ENCODE measurements at regions not wholly inside any gene's neighbourhood (a gene's known extent, or its start where the extent isn't known, plus 50 kb on each side); places are given as distances from the start of the nearest gene placed in this dataset.

DNA sequence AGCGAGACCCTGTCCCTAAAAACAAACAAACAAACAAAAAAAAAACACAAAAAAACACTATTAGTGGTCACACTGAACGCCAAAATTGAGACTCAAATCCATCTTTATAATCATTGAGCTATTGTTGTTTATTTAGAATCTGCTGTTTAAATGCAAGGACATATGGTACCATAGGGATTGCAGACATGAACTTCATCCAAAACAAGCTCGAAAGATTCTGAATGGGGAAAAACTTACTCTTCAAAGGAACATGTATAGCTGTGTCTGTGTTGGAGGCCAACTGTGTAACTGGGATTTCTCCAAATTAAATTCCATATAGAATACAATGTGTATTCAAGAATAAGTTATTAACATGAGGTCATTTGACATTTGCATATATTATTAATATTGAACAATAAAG lies 74.7 kb upstream of the GPR158 start:
- TF ChIP-seq, protein P1, sequence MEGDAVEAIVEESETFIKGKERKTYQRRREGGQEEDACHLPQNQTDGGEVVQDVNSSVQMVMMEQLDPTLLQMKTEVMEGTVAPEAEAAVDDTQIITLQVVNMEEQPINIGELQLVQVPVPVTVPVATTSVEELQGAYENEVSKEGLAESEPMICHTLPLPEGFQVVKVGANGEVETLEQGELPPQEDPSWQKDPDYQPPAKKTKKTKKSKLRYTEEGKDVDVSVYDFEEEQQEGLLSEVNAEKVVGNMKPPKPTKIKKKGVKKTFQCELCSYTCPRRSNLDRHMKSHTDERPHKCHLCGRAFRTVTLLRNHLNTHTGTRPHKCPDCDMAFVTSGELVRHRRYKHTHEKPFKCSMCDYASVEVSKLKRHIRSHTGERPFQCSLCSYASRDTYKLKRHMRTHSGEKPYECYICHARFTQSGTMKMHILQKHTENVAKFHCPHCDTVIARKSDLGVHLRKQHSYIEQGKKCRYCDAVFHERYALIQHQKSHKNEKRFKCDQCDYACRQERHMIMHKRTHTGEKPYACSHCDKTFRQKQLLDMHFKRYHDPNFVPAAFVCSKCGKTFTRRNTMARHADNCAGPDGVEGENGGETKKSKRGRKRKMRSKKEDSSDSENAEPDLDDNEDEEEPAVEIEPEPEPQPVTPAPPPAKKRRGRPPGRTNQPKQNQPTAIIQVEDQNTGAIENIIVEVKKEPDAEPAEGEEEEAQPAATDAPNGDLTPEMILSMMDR (IDR thresholded peaks at IDR 0.05), result no peak
- TF ChIP-seq POLR2A (IDR thresholded peaks at IDR 0.05), result no peak

Measured in esophagus squamous epithelium (tissue), 4 donors.